GM19025 (cell line): ENCODE measurements at regions not wholly inside any gene's neighbourhood (a gene's known extent, or its start where the extent isn't known, plus 50 kb on each side); places are given as distances from the start of the nearest gene placed in this dataset.

Experiments used
- ATAC-seq: cut with Tn5 transposase; IDR thresholded peaks from one replicate; pipeline ENCODE4 v1.9.1; 2021; ENCODE audit warnings: mild to moderate bottlenecking, low read depth, moderate library complexity; ENCODE audit not compliant: unreplicated experiment

GRCh38 chr4:185862340-185862739 is 50.3 kb upstream of the SORBS2 start:
- ATAC-seq, result no peak

GRCh38 chr4:185863946-185864345 is 52.0 kb upstream of the SORBS2 start:
- ATAC-seq, result no peak

GRCh38 chr4:185865901-185866328 is 53.9 kb upstream of the SORBS2 start:
- no peak for ATAC-seq

- no peak for ATAC-seq
Observed at GRCh38 chr4:185867770-185868169, 55.8 kb upstream of the SORBS2 start.

- no peak for ATAC-seq
Observed at GRCh38 chr4:185868983-185869382, 57.0 kb upstream of the SORBS2 start.

GRCh38 chr4:185869427-185869826 is 57.4 kb upstream of the SORBS2 start:
- ATAC-seq, result no peak

GRCh38 chr4:185870366-185870765 is 58.4 kb upstream of the SORBS2 start:
- no peak for ATAC-seq

GRCh38 chr4:185872747-185873380 is 60.9 kb upstream of the SORBS2 start:
- no peak for ATAC-seq

GRCh38 chr4:185874516-185875230 is 62.7 kb upstream of the SORBS2 start:
- no peak for ATAC-seq

- ATAC-seq, result no peak
Observed at GRCh38 chr4:185875316-185875907, 63.4 kb upstream of the SORBS2 start.

- ATAC-seq, result no peak
Observed at GRCh38 chr4:185878633-185879032, 66.6 kb upstream of the SORBS2 start.

GRCh38 chr4:185879666-185880312 is 67.8 kb upstream of the SORBS2 start:
- no peak for ATAC-seq

GRCh38 chr4:185880571-185880970 is 68.6 kb upstream of the SORBS2 start:
- no peak for ATAC-seq

GRCh38 chr4:185881430-185881829 is 69.4 kb upstream of the SORBS2 start:
- no peak for ATAC-seq

- ATAC-seq, result no peak
Observed at GRCh38 chr4:185883591-185883990, 71.6 kb upstream of the SORBS2 start.

- ATAC-seq, result no peak
Observed at GRCh38 chr4:185885075-185885474, 73.1 kb upstream of the SORBS2 start.

GRCh38 chr4:185885604-185886003 is 73.6 kb upstream of the SORBS2 start:
- no peak for ATAC-seq

- no peak for ATAC-seq
Observed at GRCh38 chr4:185886832-185887524, 75.0 kb upstream of the SORBS2 start.

GRCh38 chr4:185888676-185889075 is 76.7 kb upstream of the SORBS2 start:
- no peak for ATAC-seq

- no peak for ATAC-seq
Observed at GRCh38 chr4:185889585-185889984, 77.6 kb upstream of the SORBS2 start.

GRCh38 chr4:185890196-185890595 is 78.2 kb upstream of the SORBS2 start:
- ATAC-seq, result no peak
